GM21360 (cell line): ENCODE measurements at regions not wholly inside any gene's neighbourhood (a gene's known extent, or its start where the extent isn't known, plus 50 kb on each side); places are given as distances from the start of the nearest gene placed in this dataset.
"Not testable (repeated sequence)": the region's sequence is repeated elsewhere in the genome, so short reads cannot be mapped to it uniquely, and the experiment has no call there.

Experiments
- ATAC-seq: cut with Tn5 transposase; IDR thresholded peaks from one replicate; pipeline ENCODE4 v1.9.1; 2021; ENCODE audit warnings: mild to moderate bottlenecking, moderate library complexity; ENCODE audit not compliant: unreplicated experiment

DNA sequence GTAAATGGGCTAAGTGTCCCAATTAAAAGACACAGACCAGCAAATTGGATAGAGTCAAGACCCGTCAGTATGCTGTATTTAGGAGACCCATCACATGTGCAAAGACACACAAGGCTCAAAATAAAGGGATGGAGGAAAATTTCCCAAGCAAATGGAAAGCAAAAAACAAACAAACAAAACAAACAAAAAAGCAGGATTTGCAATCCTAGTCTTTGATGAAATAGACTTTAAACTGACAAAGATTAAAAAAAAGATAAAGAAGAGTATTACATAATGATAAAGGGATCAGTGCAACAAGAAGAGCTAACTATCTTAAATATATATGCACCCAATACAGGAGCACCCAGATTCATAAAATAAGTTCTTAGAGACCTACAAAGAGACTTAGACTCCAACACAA, 429.6 kb downstream of the MAT2B start:
- ATAC-seq, result not testable (repeated sequence)

DNA sequence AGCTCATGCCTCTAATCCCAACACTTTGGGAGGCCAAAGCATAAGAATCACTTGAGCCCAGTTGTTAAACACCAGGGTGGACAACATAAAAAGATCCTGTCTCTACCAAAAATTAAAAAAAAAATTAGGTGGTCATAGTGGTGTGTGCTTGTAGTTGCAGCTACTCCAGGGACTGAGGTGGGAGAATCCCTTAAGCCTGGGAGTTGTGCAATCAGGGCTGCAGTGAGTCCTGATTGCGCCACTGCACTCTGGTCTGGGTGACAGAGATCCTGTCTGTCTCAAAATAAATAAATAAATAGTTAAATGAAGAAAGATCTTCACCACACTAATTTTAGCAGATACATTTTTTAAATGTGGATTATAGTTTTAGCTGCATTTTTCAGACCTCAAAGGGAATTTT, 433.2 kb downstream of the MAT2B start:
- ATAC-seq, result no peak

DNA sequence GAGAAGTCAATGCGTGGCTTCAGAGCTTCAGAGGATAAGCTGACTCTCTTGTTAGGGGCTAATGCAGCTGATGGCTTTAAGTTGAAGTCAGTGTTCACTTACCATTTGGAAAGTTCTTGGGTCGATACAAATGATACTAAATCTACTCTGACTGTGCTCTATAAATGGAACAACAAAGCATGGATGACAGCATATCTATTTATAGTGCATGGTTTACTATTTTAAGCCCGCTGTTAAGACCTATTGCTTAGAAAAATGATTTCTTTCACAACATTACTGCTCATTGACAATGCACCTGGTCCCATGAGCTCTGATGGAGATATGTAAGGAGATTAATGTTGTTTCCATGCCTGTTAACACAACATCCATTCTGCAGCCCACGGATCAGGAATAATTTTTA, 435.7 kb downstream of the MAT2B start:
- no peak for ATAC-seq

DNA sequence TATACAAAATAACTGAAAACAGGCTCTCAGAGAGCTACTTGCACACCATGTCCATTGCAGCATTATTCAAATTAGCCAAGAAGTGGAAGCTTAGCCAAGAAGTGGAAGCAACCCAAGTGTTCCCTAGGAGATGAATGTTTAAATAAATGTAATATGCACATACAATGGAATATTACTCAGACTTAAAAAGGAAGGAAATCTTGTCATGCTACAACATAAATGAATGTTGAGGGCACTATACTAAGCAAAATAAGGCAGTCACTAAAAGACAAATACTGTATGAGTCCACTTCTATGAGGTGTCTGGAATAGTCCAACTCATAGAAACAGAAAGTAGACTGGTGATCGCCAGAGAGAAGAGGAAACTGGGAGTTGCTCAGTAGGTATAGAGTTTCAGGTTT, 438.1 kb downstream of the MAT2B start:
- ATAC-seq, result peak; percentile 53

DNA sequence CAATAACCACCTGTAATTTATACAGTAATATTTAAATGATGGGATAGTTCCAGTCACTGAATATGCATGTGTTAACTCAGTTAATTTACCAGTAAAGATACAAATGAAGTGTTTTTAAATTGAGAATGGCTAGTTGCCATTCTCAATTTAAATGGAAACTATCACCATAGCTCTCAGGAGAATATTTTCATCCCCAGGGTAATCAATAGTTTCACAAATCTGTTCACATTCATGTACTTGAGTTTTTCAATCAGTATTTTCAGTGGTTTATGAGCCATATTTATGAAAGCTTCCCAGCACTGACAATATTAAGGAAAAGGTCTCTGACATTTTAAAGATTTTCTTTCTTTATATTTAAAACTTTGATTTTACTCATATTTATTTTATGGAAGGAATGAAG, 439.3 kb downstream of the MAT2B start:
- no peak for ATAC-seq

DNA sequence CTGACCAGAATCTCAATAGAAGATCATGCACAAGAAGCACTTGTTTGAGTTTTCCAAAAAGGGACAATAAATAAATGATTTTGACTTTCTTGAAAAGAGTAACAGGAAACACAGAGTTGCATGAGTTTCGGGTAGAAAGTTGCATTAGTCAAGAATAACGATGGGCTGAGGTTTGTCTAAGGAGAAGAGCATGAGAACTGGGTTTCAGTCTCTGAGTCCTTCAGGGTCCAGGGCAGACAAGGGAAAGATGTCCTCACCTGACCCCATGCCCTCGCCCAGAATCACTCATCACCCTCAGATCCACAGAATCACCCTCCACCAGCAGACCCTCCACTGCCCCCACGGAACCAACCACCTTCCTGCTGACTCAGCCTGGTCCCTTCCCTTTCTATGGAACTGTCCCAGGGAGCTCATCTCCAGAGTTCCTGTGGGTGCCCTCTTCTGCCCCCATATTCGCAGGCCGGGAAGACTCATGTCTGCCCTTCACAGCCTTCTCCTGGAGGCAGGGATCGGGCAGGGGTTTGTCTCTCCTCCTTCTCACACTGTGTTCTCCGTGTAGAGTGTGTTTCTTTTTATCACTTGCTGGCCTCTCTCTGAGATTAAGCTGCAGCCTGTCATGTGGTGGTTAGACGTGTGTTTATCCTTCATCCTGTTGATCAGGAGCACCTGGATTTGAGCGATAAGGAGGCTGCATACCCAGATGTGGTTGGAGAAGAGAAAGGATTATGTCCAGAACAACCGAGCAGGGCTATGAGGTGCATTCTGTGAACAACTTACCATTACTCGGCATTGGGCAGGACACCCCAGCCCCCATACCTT, 442.6 kb downstream of the MAT2B start:
- ATAC-seq, result no peak

DNA sequence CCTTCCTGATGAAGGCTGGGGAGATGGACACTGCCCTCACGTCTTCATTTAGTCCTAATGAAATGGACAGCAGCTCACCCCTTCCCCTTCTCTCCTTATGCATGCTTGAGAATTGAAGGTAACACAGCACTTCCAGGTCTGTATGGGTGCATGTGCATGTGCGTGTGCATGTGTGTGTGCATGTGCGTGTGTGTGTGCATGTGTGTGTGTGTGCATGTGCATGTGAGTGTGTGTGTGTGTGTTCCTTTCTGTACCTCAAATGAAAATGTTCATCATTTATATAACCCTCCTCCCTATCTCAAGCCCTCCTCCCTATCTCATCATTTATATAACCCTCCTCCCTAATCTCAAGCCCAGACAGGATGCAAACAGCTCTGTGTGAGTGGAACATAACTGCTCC, 444.8 kb downstream of the MAT2B start:
- ATAC-seq, result no peak

DNA sequence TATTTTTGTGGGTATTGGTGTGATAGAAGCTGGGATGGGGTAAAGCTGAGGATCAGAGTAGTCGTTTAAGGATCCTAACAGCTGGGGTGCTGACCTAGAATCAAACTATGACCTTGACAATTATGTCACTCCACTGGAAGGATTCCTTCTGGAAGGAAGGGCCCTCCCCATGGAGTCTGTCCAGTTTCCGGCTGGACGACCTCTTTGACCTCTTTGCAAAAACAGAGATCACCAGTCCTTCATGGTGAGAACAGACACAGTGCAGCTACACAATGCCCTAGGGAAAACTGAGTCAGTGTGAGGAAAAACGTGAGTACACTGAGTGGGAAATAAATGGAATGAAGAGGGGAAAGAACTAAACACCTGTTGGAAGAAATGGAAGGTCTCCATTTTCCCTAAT, 445.6 kb downstream of the MAT2B start:
- no peak for ATAC-seq

DNA sequence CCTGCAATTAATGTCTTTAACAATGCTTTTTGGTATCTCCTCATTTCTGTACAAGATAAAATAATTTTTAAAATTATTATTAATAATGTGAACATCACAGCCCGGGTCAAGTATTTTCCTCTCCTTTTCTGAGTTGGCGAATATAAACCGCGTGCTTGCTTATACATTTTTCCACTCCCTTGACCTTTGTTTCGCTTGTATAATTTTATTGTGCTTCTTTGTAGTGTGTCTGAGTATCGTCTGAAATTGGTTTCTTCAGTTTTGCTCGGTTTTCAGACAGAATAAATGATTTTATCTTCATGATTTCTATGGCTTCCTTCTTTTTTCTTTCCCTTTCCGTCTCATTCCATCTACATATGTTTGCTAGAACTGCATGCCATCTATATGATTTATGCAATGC, 448.5 kb downstream of the MAT2B start:
- ATAC-seq, result no peak

DNA sequence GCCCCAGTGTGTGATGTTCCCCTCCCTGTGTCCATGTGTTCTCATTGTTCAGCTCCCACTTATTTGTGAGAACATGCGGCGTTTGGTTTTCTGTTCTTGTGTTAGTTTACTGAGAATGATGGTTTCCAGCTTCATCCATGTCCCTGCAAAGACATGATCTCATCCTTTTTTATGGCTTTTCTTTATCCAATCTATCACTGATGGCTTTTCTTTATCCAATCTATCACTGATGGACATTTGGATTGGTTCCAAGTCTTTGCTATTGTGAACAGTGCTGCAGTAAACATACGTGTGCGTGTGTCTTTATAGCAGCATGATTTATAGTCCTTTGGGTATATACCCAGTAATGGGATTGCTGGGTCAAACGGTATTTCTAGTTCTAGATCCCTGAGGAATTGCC, 455.8 kb downstream of the MAT2B start:
- not testable (repeated sequence) for ATAC-seq

DNA sequence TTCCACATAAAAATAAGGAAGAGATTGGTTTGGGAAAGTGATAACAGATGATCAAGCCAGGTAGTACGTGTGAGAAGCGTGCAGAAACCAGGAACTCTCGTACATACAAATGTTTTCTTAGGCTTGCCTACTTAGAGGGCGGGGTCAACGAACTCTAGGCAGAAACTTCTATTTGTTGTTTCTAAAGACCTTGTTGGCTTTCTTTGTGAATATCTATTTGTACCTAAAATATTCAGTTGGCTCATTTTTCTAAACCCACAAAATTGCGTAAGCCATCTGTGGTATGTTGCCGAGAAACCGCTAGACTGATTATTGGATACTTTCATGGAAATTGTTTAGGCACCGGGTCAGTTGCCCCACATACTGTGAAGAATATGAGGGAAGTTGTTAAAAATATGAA, 458.5 kb downstream of the MAT2B start:
- ATAC-seq, result no peak

DNA sequence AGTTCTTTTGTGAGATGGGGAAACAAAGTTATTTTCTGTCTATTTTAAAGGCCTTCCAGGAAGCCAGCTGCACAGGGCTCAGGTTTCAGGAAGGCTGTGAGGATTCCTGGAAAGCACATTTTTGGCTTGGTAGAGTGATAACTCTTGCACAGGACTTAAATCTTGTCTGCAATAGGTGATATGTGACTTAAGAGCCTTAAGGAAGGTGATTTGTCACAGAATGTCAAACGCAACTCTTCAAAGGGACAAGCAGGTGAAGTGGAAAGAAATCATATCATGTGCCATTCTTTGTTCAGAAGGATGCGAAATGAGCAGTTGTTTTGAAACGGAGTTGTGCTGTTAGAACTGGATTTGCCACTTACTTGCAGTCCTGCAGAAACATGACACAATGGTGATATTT, 459.3 kb downstream of the MAT2B start:
- ATAC-seq, result no peak

DNA sequence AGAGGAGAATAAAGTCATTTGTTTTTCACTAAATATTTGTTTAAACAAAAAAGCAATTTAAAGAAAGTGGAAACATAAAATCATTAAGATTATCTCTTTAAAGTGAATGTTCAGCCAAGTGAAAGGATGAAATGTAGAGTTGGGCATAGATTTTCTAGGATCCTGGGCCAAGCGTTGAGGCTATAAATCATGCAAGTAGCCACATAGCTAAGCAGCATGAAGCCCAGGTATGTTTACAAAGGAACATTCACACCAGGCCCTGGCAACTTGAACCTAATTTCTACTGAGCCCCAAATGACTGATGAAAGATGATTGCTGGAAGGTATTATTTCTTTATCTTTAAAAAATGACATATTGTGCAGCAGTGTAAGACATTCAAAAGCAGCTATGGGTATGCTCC, 461.8 kb downstream of the MAT2B start:
- ATAC-seq, result no peak

DNA sequence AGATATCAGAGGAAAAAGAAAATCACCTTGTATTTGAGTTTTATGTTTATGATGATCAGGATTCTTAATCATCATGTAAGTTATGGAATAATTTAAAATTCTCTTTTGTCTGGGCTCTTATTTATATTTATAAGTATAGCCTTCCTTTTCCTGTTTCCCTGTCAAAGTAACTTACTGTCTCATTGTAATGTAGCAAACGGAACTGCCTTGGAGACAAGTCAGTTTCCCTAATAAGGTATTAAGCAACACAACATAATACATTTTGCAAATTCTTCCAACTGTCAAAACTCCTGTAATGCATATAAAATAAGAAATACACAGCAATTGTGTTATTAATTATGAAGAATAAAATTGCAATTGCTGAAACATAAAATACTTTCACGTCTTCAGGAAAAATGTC, 463.2 kb downstream of the MAT2B start:
- ATAC-seq, result no peak

DNA sequence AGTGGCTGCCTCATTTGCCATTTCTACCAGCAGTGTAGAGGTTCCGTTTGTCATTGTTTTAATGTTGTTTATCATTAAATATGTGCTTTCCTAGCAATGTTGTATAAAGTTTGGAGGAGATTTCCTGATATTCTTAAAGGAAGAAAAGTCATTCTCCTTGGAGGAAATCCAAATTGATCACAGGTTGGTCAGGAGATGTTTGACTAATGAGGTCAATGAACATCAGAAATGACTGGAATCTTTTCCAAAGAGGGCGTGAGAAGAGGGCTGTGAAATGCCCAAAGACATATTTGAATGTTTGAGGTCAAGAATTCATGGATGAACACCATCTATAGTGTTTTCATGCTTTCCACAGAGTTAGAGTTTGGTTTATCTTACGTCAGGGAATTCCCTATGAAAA, 471.3 kb downstream of the MAT2B start:
- ATAC-seq, result no peak

DNA sequence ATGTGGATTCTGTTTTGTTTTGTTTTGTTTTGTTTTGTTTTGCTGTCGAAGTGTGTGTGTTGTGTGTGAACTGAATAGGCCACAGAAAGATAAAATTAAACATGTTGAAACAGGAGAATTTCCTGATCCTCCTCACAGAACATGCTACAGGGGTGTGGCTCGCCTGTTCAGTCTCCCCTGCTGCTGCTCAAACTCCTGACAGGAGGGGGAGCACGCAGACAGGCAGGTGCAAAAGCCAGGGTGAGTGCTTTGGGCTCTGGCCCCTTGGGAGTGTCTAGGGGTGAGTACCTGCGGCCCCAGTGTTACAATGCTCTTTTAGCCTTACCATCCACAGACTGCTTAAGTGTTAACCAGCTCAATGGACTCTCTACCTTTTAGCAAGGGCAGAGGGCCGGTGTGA, 473.5 kb downstream of the MAT2B start:
- peak; percentile 76 for ATAC-seq

DNA sequence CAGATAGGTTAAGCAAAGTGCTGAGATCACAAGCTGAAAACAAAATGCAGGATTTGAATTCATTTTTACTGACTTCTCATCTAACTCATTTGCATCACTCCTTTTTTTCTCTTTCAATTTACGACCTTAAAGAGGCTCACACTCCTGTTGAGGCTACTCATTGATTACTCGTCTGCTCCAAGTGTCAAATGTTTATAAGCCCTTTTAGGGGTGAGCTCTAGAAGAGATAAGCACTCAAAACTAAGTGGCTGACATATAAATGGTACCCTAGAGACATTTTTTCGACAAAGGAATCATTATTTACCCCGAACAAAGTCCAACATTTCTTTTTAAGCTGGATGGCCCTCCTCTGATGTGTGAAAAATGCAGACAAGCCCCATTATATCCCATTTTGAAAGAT, 483.1 kb downstream of the MAT2B start:
- no peak for ATAC-seq

DNA sequence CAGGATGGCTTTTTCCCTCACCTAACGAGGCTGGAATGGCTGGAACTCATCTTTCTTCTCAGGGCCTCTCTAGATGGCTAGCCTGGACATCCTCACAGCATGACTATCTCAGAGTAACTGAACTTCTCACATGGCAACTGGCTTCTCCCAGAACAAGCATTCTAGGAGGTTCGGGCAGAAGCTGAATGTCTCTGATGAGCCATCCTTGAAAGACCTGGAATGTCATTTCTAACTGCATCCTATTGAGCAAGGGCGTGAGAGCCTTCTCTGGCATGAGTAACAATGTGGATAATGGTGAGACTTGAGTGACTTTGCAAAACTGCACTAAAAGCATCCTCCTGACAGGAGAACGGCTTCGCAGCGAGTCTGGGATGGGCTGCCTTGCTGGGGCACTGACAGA, 487.7 kb downstream of the MAT2B start:
- ATAC-seq, result no peak

DNA sequence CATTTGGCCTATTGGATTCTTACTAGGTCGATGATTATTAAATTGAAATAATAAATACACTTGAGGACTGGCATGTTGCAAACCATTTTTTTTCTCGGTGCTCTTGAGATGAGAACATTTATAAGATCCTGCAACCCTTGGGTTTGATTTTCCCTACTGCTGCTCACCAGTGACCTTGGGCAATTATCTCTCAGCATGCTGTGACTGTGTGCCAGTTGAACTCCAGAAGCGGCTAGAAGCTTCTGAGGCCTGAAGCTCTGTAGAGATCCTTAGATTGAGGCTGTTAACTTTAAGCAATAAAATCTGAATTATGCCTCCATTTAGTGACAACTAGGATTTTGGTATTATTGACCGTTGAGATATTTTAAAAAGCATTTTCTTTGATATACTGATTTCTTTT, 489.8 kb downstream of the MAT2B start:
- no peak for ATAC-seq

DNA sequence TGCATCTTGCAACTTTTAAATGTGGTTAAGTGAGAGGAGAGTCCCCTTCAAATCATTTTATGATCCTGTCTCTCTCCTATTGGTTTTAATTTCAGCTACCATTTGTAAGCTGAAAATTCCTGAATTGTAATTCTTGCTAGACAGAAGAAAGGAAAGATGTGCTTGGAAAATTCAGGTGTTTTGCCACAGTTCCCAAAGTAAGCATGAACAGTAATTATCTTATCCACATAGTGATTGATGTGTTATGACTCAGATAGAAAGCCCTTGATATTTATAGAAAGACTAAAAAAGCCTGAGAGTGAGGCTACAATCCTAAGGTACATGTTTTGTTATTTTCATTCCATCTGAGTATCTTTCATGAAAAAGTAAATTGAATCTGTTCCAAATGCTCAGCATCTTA, 492.5 kb downstream of the MAT2B start:
- no peak for ATAC-seq

DNA sequence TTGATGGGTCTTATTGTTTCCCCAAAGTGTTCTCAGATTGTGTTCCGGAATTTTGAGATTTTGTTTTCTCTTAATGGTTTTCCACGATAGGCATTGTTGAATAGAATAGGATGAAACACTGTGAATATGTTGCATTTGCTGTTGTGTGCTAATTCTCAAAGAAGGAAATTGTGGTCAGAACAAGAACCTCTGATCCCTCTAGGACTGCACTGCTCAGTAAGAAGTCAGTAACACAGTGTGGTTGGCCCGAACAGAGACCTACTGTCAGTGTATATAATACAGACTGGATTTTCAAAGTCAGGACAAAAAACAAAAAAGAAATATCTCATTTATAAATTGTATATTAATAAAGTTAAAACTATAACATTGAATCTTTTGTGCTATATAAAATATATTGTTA, 494.8 kb downstream of the MAT2B start:
- no peak for ATAC-seq

DNA sequence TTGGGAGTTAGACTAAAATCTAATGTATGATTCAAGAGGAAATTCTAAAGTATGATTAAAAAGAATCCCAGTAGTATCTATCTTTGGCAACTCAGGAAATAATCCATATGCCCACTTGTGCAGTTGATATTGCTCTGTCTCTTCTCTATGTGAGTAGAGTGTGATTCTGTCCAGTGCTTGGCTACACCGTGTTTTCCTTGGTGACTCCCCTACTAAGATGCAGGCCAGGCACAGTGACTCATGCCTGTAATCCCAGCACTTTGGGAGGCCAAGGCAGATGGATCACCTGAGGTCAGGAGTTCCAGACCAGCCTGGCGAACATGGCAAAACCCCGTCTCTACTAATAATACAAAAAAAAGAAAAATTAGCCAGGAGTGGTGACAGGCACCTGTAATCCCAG, 495.4 kb downstream of the MAT2B start:
- no peak for ATAC-seq

DNA sequence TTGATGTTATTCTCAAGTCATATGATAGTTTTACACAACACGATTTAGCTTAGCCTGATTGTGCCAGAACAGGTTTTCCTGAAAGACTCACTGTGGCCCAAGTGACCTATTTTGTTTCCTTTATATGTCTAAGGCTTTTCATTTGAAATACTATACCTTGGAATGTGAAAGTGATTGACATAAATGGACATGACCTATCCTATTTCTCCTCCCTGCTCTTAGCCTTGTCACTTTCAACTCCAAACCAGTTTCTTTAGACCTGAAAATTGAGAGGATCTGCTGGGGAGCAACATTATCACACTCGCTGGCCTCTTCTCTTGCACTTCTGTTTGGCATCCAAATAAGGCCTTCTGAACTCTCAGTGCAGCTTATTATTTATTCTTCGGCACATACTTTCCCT, 496.8 kb downstream of the MAT2B start:
- ATAC-seq, result peak; percentile 9
